Glomerular endothelial cell (primary cell): ENCODE measurements at regions not wholly inside any gene's neighbourhood (a gene's known extent, or its start where the extent isn't known, plus 50 kb on each side); places are given as distances from the start of the nearest gene placed in this dataset.

ENCODE experiments used
- DNase-seq: peaks from one replicate; pipeline ENCODE4 v3.0.0-alpha.2; 2011; ENCODE audit warnings: low read depth, low spot score; ENCODE audit errors: extremely low read depth

DNA sequence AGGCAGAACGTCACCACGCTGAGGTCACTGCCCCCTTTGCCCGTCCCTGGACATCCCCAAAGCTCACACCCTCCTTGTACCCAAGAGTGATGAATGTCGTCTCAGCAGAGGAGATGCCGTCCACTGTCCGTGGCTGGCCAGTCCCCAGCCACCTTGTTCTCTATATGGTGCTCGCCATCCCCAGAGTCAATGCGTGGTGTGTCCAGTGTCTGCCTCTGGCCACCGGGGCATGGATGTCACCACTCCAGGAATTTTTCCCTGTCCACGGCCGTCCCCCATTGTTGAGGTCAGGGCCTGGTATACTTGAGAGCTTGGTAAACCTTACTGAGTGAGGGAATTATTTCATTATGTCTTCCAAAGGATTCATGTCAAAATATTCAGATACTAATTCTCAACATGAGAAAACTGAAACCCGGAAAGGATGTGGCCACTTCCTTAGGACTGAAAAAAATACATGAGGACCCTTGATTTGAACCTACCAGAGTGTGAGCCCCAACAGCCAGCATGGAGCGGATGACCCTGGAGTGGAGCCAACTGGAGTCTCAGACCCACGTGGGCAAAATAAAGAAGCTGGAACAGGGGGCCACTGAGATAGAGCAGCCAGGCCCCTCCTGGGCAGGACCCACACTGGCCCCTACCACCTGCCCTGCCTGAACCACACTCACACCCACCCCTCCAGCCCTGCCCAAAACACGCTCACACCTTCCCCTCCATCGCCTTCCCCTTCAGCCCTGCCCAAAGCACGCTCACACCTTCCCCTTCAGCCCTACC is 376.4 kb downstream of the BRD1 start:
- DNase-seq = no peak

DNA sequence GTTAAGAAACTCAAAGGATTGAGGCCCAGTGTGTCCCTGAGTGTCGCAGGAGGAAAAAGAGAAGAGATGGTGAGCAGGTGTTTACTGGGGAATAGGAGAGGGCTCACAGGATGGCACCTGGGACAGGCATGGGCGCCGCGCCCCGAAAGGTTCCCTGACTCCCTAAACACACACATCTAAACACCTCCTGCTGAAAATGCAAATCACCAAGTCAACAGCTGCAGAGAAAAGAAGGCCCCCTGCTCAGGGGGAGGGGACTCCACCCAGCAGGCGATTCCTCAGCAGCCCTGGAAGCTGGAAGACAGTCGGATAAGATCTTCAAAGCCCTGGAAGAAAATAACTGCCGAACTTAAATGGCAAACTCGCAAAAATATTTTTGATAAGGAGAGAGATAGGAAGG is 377.2 kb downstream of the BRD1 start:
- DNase-seq = no peak

DNA sequence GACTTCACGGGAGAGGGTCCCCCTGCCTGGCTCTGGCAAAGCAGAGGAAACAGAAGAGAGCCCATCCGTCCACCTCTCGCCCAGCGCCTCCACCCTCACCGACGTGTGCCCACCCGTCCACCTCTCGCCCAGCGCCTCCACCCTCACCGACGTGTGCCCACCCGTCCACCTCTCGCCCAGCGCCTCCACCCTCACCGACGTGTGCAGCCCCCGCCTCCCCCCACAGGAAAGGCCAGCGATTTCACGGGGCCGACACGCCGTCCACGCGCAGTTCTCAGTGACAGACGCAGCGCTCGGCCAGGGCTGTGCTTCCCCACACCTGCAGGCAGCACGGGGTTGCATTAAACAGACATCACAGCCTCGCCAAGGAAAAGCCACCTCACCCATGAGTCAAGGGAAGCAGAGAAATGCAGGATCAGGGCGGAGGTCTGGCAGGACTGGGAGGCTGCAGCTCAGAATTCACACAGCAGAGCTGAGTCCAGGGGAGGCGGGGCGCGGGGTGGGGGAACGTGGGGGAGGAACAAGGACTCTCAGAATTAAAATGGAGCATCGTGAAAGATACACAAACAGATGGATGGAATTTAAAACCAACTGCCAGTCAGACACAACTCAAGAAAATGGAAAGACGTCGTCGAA is 377.7 kb downstream of the BRD1 start:
- no peak for DNase-seq

DNA sequence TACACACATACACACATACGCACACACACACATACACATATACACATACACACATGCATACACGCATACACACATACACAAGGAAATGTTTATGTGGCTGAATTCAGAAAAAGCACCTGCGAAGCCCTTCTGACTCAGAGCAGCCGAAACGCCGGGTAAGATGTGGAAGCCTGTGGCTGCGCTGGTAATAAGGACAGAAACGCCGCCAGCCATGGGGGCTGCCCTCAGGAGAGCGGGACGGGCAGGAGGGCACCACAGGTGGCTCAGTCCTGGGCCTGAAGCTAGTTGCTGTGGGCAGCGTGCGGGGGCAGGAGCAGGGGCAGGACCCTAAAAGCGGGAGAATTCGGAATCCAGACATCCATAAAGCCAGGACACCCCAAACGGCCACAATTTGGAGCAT is 378.3 kb downstream of the BRD1 start:
- DNase-seq = no peak

DNA sequence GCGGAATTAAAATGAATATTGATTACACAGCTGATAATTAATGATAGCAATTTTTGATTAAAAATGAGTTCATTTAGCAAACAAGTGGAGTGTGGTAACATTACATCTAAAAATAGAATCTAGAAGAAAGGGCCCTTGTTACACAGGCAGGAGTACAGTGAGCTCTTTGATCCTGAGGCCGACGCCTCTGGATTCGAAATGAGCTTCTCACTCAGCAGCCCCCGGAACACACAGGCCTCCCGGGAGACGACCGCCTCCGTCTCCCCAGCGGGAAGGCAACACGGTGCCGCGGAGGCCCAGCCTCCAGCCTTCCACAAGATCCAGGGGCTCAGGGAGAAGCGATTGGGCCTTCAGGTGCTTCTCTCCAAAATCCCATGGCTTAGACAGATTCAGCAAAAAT is 379.1 kb downstream of the BRD1 start:
- no peak for DNase-seq

DNA sequence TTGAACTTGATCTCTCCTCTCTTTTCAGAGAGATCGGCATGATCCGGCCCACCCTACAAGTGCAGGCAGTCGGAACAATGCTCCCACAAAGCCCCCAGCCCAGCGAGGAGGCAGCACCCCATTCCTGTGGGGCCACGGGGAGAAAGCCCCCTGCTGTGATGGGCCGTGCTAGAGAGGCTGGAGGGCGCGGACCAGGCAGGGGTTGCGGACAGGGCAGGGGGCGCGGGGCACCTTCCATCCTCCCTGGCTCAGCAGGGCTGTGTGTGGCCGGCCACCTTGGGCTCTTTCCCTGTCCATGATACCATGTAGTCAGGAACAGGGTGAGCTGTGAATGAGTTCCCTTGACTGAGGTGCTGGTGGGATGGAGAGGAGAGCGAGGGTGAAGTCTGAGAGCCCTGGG is 379.8 kb downstream of the BRD1 start:
- DNase-seq = no peak

DNA sequence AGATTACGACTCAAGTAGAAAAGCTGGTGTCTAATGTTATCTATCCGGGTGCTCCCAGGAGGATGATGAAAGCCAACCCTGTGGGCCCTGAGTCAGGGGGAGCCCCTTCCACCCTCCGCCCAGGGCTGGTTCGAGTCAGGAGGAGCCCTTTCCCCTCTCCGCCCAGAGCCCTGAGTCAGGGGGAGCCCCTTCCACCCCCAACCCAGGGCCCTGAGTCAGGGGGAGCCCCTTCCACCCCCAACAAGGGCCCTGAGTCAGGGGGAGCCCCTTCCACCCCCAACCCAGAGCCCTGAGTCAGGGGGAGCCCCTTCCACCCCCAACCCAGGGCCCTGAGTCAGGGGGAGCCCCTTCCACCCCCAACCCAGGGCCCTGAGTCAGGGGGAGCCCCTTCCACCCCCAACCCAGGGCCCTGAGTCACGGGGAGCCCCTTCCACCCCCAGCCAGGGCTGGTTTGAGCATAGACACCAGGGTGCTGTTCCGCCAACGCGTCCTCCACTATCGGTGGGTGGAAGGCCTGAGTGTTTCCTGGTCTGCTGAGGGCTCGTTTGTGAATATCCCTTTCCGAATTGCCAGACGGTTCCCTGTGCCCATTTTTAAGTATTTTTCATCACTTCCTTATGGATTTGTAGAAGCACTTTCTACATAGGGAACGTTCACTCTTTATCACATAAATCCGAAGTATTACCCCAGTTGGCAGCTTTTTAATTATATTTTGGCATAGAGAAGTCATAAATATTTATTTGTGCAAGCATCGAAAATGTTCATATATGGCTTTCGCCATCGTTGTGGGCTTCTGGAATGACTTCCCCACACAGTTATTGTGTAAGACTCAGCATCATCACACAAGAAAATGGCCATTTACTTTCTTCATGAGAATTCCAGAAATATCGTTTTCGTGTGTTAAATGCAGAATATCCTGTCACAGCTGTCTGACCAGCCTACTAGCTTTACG is 380.6 kb downstream of the BRD1 start:
- no peak for DNase-seq

DNA sequence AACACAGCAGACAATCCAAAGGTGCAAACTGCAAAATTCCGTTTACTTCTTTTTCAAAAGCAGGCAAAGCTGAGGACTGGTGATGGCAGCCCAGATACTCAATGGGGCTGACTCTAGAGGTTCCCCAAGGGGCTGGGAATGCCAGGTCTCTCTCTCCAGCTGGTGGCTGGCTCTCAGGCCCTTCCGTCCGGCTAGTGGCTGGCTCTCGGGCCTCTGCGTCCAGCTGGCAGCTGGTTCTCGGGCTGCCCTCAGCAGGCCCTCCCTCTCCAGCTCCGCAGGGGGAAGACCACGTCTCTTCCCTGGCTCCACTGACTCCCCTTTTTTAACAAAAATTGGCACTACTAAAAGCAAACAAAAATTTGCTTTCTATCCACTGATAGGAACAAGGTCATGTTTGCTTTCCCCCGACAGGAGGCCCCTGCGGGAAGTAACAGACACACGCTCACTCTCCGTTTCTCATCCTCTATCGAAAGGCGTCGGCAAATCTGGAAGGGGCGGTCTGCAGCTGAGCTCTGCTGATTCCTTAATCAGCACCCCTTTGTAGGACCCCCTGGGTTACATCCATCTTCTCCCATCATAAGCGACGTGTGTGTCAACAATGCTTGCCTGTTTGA is 381.4 kb downstream of the BRD1 start:
- DNase-seq = no peak

DNA sequence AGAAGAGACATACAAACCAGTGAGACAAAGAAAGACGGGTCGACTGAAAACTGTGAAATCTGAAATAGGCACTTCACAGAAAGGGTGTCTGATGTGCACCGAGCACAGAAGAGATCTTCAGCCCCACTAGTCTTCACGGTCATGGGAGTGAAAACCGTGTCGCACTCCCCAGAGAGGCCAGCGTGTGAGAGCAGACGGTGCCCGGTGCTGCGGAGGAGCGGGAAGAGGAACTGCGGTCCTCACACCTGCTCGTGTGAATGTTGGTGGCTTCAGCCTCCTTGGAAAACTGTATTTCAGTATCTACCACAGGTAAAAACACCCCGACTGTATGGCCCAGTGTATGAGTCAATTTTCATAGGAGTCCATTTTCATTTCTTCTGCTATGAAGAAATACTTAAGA is 382.9 kb downstream of the BRD1 start:
- no peak for DNase-seq

DNA sequence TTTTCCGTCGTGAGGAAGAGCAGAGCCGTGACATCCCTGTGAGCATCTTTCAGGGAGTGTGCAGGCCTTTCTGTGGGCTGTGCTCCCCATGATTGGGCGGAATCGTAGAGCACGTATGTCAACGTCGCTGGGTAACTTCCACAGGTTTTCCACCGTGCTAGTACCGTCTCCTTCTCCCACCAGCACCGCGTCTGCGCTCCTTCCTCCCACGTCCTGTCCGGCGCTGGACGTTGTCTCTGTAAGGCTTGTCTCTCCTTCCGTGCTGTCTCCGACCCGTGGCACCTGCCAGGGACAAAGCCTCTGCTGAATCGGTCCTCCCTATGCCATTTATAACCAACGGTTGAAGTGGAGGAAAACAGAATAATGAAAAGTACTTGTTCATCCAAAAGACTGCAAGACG is 386.7 kb downstream of the BRD1 start:
- DNase-seq = no peak

DNA sequence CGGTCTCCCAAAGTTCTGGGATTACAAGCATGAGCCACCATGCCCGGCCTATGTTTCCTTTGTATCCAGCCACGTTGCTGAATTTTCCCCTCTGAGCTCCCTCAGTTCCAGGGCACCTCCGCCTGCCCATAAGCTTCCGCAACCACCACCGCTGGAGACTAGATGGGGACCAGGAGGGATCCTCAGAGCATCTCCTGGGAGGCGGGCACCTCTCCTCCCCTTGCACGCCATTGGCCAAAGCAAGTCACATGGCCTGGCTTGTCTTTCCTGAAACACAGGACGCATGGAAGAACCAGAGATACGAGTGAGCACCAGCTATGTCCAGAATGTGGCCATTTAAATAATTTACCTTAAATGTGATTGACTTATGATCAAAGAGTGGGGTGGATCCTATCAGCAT is 388.3 kb downstream of the BRD1 start:
- no peak for DNase-seq

DNA sequence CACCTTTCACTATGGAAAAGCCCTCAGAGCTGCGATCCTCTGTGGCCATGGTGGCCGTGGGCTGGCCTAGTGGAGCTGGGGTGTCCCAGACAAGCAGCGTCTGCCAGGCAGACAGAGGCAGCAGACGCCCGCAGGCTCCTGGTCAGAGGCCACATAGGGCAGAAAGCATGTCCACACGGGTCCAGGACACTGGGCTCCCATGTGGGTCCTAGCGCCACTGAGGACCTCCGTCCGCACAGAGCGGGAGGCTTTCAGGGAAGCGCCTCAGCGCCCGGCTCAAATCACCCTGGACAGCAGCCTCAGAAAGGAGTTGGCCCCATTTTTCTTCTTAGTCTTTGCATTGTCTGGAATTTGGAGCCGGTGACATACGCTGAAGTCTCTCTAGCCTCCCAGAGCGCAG is 389.7 kb downstream of the BRD1 start:
- no peak for DNase-seq

DNA sequence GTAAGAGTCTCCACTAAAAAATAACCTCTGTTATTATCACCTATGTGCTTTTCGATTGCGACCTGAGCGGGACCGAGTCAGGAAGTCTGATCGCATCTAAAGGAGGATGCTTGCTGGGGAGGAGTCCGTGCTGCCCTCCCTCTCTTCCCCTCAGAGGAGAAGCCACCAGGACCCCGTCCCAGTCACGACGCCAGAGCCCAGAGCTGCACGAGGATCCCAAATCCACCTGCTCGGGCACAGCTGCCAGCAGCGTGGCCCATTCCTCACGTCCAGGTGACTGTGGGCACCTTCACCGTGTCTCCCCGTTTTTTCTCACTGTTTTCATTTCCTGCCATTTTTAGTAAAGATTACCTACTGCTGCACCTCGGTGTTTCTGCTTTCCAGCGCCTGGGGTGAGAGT is 390.3 kb downstream of the BRD1 start:
- DNase-seq = no peak

DNA sequence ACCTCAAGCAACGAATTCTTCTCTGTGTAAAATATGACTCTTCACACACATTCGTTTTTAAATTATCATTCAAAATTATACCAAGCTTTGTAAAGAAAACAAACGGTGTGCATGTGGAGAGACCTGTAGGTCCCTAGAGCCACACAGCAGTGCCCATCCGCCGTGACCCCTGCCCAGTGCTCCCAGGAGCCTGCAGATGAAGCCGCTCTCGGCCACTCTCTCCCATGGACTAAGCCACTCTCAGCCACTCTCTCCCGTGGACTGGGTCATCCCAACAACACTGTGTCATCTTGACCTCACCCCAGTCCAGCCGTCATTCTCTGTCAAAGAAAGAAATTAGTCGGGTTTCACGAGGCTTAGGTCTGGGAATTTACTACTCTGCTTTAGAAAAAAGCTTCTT is 391.6 kb downstream of the BRD1 start:
- DNase-seq = no peak

DNA sequence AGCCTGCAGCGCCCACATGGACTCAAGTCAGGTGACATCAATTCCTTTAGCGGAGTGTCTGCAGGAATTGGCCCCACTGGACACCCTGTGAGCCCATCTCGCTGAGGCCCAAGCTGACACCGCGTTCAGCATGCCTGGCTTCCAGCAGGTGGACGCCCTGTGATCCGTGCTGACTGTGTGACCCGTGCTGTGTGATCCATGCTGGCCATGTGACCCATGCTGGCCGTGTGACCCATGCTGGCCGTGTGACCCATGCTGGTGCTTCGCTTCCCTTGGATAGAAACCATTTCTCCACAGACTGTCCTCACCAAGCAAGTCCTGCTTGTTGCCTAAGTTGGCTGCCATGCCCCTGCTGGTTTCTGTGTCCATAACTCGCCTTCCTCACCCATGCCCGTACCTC is 392.1 kb downstream of the BRD1 start:
- no peak for DNase-seq

DNA sequence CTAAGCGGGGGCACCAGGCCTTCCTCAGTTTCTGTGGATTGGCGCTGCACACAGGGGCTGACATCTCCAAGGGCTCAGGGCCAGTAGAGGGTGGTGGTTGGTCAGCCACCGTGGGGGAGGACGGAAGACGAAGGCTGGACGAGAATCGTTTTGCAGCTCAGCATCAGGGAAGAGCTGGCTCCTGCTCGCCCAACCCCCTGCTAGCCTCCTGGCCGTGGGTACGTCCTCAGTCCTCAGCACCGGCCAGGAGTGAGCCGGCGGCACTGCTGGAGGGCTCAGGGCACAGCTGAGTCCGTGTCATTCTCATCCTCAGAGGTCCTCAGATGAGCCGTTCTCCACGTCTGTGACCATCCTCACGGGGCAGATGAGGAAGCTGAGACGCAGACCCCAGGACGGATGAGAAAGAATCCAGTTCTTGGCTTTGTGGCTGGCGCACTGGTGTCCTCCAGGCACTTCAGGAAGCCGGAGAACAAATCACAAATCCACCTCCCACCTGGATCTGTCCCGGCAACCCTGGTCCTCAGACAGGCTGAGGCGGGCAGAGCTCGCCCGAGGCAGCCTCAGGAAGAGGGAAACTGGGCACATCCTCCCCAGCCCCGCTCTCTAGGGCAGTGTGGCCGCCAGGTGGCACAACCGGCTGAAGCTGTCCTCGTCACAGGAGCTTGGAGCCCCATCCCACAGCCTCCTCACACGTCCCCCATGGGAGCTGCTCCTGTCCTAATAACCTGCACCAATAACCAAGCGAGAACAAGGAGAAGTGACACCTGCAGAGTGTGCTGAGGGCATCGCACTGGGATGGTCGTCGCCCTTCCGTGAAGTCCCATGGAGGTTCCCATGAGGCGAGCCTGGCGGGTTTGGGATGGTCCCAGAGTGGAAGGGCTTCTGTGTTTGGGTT is 393.7 kb downstream of the BRD1 start:
- no peak for DNase-seq

DNA sequence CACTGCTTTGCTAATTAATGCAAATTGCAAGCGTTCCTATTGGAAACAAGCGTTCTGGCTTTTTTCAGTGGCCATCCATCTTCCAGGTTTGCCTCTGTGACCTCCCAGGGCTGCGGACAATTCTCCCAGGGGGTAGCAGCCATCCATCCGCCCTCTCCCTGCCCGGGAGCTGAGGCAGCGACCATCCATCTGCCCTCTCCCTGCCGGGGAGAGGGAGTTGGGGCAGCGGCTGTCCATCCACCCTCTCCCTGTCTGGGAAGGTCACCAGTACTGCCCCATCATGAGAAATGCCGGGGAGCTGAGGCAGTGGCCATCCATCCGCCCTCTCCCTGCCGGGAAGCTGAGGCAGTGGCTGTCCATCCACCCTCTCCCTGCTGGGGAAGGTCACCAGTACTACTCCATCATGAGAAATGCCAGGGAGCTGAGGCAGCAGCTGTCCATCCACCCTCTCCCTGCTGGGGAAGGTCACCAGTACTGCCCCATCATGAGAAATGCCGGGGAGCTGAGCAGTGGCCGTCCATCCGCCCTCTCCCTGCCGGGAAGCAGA is 394.7 kb downstream of the BRD1 start:
- DNase-seq = no peak

DNA sequence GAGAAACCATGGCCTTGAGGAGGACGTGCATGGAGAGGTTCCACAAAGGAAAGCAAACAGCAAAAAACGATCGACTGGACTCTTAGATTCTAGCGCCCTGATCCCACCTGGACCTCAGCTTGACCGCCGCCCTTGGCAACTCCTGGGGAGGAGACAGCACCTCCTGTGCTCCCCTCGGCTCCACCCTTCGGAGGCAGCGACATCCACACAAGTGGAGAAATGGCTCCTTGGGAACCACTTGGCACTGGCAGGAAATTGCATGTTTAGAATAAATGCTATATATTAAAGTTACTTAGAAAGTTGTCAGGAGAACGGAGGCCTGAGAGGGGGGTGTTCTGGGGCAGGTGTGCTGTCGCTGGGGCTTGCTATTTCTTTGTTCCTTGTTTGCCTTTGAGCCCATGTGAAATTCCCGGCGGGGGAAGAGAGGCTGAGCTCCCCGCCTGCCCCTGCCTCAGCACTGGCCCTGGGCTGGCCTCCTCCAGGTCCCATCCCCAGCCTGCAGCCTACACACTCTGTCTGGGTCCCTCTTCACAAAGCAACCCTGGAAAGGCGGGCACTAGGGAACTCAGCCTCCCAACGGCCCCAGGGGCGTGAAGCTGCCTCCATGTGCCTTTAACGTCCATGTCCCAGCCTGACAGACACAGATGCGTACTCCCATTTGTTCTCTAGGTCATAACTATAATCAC is 395.3 kb downstream of the BRD1 start:
- DNase-seq = no peak

DNA sequence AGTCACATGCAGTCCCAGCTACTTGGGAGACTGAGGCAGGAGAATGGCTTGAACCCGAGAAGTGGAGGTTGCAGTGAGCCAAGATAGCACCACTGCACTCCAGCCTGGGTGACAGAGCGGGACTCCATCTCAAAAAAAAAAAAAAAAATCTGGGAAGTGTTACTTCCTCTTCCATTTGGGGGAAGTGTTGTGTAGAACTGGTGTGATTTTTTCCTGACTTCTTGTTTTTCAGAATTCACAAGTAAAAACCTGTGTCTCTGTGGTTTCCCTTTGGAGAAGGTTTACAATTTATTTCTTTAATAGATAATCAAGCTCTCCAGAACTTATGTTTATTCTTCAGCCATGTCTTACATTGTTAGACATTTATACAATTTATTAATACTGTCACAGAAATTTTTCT is 396.1 kb downstream of the BRD1 start:
- DNase-seq = no peak
